Smooth muscle cell (in vitro differentiated cells): ENCODE measurements at regions not wholly inside any gene's neighbourhood (a gene's known extent, or its start where the extent isn't known, plus 50 kb on each side); places are given as distances from the start of the nearest gene placed in this dataset.

Experiments
- DNase-seq: peaks from one replicate; lab custom pipeline; 2025; ENCODE audit not compliant: unreplicated experiment; lab: John Stamatoyannopoulos, UW
- H2AFZ ChIP-seq: fragments of 200-600 bp; sonication (generic); 2 replicates; pipeline ENCODE4 v1.6.0; 2016; ENCODE audit warnings: antibody characterized with exemption, low read depth, mild to moderate bottlenecking
- H3F3A ChIP-seq: fragments of 200-600 bp; sonication (generic); 2 replicates; pipeline ENCODE4 v1.6.0; 2017; ENCODE audit warnings: antibody characterized with exemption, low read depth
- H3K27ac ChIP-seq: fragments of 200-600 bp; sonication (generic); 2 replicates; pipeline ENCODE4 v1.5.1; 2016; ENCODE audit warnings: low read depth, mild to moderate bottlenecking
- H3K27me3 ChIP-seq: fragments of 200-600 bp; sonication (generic); 2 replicates; pipeline ENCODE4 v1.6.1; 2016; ENCODE audit warnings: low read depth, mild to moderate bottlenecking
- H3K36me3 ChIP-seq: fragments of 200-600 bp; sonication (generic); 2 replicates; pipeline ENCODE4 v1.5.1; 2016; ENCODE audit warnings: low read depth
- H3K4me1 ChIP-seq: fragments of 200-600 bp; sonication (generic); 2 replicates; pipeline ENCODE4 v1.5.1; 2016; ENCODE audit warnings: low read depth
- H3K4me2 ChIP-seq: fragments of 200-600 bp; sonication (generic); 2 replicates; pipeline ENCODE4 v1.6.0; 2016; ENCODE audit warnings: mild to moderate bottlenecking
- H3K4me3 ChIP-seq: fragments of 200-600 bp; sonication (generic); 2 replicates; pipeline ENCODE4 v1.5.1; 2016; ENCODE audit warnings: mild to moderate bottlenecking
- H3K79me2 ChIP-seq: fragments of 200-600 bp; sonication (generic); 2 replicates; pipeline ENCODE4 v1.6.0; 2016; ENCODE audit warnings: low read depth, mild to moderate bottlenecking
- H3K9ac ChIP-seq: fragments of 200-600 bp; sonication (generic); 2 replicates; pipeline ENCODE4 v1.6.0; 2016; ENCODE audit warnings: low read depth
- H3K9me3 ChIP-seq: fragments of 200-600 bp; sonication (generic); replicated peaks from 2 replicates; pipeline ENCODE4 v1.5.1; 2016; ENCODE audit warnings: low read depth
- H4K20me1 ChIP-seq: fragments of 200-600 bp; sonication (generic); 2 replicates; pipeline ENCODE4 v1.6.0; 2016; ENCODE audit warnings: low read depth
- CTCF ChIP-seq: fragments of 200-600 bp; sonication (generic); IDR thresholded peaks from 2 replicates; pipeline ENCODE4 v1.5.1; 2017; ENCODE audit warnings: borderline replicate concordance, mild to moderate bottlenecking, antibody characterized with exemption; ENCODE audit not compliant: insufficient read depth, poor library complexity, severe bottlenecking
- WGBS: methylation state at CpG from one replicate; pipeline ENCODE4 v1.1.7; 2016; ENCODE audit warnings: low lambda C conversion rate; 5-methylcytosine and 5-hydroxymethylcytosine counted together

- H3K79me2 ChIP-seq: no peaks in the 10 kb centered on the region
- H3K36me3 ChIP-seq: no peaks in the 10 kb centered on the region
- no peak overlapping the region for H3K4me3 ChIP-seq
- TF ChIP-seq CTCF: no peak
- no peak for DNase-seq
- no peak overlapping the region for H3K9ac ChIP-seq
- H3K27me3 ChIP-seq: no peaks in the 10 kb centered on the region
- no peaks in the 10 kb centered on the region for H3F3A ChIP-seq
- H3K27ac ChIP-seq: no peak overlapping the region
- H3K4me2 ChIP-seq: peak overlapping the region; percentile 57
- H3K4me1 ChIP-seq: peaks cover 17% of the 10 kb centered on the region
- H3K9me3 ChIP-seq: no peaks in the 10 kb centered on the region
- H2AFZ ChIP-seq: no peak overlapping the region
- no peaks in the 10 kb centered on the region for H4K20me1 ChIP-seq
- WGBS: 17% methylated on average over 7 of the region's 7 CpGs
These were observed 76.9 kb upstream of the CADM1 start for GRCh38 chr11:115580927-115581680.

- Histone ChIP-seq H3K4me1 (peaks cover 17% of the 10 kb centered on the region), H3K4me3 (no peak overlapping the region), H3K79me2 (no peaks in the 10 kb centered on the region), H3F3A (no peaks in the 10 kb centered on the region), H2AFZ (no peak overlapping the region), H3K4me2 (peak overlapping the region; percentile 57), H3K9me3 (no peaks in the 10 kb centered on the region), H3K36me3 (no peaks in the 10 kb centered on the region), H3K27ac (no peak overlapping the region), H4K20me1 (no peaks in the 10 kb centered on the region), H3K9ac (no peak overlapping the region), H3K27me3 (no peaks in the 10 kb centered on the region)
- TF ChIP-seq CTCF: no peak
- WGBS: 31% methylated on average over 4 of the region's 4 CpGs
- no peak for DNase-seq
These were observed 76.2 kb upstream of the CADM1 start for GRCh38 chr11:115580416-115580815.

- H3K4me1 ChIP-seq: peaks cover 17% of the 10 kb centered on the region
- WGBS: 82% methylated on average over 5 of the region's 5 CpGs
These were observed 75.1 kb upstream of the CADM1 start for GRCh38 chr11:115579181-115579825.

More at GRCh38 chr11:115579181-115579825, 75.1 kb upstream of the CADM1 start:
- no peak for TF ChIP-seq CTCF
- no peaks in the 10 kb centered on the region for H3K79me2 ChIP-seq
- H3K27ac ChIP-seq: no peak overlapping the region
- no peak overlapping the region for H2AFZ ChIP-seq
- no peak for DNase-seq
- no peaks in the 10 kb centered on the region for H3F3A ChIP-seq
- H3K36me3 ChIP-seq: no peaks in the 10 kb centered on the region
- no peaks in the 10 kb centered on the region for H4K20me1 ChIP-seq
- no peak overlapping the region for H3K4me2 ChIP-seq
- no peaks in the 10 kb centered on the region for H3K27me3 ChIP-seq
- no peak overlapping the region for H3K9ac ChIP-seq
- H3K4me3 ChIP-seq: no peak overlapping the region
- no peaks in the 10 kb centered on the region for H3K9me3 ChIP-seq
